EH (cell line): ENCODE measurements at regions not wholly inside any gene's neighbourhood (a gene's known extent, or its start where the extent isn't known, plus 50 kb on each side); places are given as distances from the start of the nearest gene placed in this dataset.
A peak's percentile ranks its signal among the peaks of the same experiment; 100 is the strongest.

Source experiments
- DNase-seq: peaks from one replicate; pipeline ENCODE4 v3.0.0-alpha.2; 2015; ENCODE audit warnings: low read depth

DNA sequence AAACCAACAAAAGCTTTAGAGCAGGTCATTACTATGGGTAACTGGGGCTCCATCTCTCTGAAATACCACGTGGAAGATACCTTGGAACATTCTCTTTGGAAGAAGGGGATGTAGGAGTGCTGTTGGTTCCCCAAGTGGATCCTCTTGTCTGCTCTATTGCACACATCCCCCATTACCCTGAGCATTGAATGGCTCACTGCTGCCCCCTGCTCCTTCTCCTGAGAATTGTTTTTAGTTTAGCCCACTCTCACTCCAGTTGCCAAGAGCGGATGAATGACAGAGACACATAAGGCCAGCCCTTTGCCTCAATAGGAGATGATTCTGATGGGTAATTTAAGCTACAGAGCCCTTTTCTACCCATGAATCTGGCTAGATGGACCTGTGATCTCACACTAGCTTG lies 135.6 kb upstream of the SUCLG2 start:
- DNase-seq: peak; percentile 67

- DNase-seq: no peak
Measured at GRCh38 chr3:67788396-67788795, 134.0 kb upstream of the SUCLG2 start.

- DNase-seq: peak; percentile 28
Measured at GRCh38 chr3:67783281-67784250, 129.2 kb upstream of the SUCLG2 start.

GRCh38 chr3:67781871-67782270 lies 127.5 kb upstream of the SUCLG2 start:
- no peak for DNase-seq

DNA sequence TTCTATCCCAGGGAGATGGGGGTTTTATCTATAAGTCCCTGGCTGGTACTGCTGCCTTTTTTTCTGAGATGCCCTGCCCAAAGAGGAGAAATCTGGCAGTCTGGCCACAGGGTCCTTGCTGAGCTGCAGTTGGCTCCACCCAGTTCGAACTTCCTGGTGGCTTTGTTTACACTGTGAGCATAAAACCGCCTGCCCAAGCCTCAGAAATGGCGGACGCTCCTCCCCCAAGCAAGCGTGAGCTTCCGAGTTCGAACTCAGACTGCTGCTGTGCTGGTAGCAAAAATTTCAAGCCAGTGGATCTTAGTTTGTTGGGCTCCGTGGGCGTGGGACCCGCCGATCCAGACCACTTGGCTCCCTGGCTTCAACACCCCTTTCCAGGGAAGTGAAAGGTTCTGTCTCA lies 126.8 kb upstream of the SUCLG2 start:
- DNase-seq: no peak

DNA sequence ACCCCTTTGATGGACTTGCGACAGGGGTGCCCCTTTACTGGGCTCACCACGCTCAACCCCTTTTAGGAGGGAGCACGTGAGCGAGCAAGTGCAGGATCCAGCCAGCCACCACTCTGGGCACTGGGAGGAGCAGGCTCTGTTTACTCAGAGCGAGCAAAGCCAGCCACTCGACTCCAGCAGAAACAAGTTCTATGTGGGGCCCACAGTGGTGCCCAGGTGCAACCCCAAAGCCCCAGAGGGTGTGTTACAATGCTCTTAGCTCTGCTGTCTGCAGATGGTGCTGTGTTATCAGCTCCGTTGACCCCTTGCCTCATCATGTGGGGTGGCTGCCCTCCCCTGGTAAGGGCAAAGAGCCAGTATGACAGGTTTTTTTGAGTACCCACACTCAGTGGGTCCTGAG lies 120.3 kb upstream of the SUCLG2 start:
- DNase-seq: no peak

- DNase-seq: peak; percentile 19
Measured at GRCh38 chr3:67765575-67765974, 111.2 kb upstream of the SUCLG2 start.

GRCh38 chr3:67745296-67745695 lies 90.9 kb upstream of the SUCLG2 start:
- no peak for DNase-seq

DNA sequence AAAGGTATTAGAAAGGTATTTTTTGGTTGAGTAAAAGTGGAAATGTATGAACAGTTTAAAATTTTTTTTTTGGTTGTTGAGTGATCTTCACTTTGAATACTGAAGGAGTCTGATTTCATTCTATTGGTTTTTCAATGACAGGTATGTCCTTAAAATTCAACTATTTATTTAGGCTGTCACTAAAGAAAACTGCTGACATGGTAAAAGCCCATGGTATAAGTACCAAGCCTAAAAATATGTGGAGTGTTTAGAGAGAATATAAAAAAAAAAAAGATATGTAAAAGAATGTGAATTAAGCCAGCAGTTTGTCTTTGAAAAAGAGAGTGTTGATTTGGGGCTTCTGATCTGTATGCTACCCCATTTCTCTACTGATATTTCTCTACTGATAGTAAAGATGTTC lies 90.3 kb upstream of the SUCLG2 start:
- no peak for DNase-seq

GRCh38 chr3:67739851-67740250 lies 85.4 kb upstream of the SUCLG2 start:
- peak; percentile 19 for DNase-seq

- no peak for DNase-seq
Measured at GRCh38 chr3:67737906-67738865, 83.8 kb upstream of the SUCLG2 start.

DNA sequence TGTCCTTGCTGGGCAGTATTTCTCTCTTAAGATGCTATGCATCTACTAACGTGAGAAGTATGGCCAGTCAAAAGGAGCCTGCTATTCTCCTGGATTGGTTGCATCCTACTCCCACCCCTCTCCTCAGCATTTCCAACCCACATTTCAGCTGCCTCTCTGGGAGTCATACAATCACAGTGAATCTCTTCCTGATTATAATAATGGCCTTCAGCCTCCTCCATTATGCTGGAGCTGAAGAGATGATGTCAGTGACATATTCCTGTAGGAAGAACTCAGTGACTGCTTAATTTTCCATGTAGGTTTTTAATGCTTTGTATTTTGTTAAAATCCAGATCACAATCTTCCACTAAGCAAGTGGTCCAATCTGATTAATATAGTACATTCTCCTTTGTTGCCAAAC lies 82.7 kb upstream of the SUCLG2 start:
- no peak for DNase-seq

GRCh38 chr3:67733269-67733950 lies 79.0 kb upstream of the SUCLG2 start:
- no peak for DNase-seq

GRCh38 chr3:67724434-67724833 lies 70.0 kb upstream of the SUCLG2 start:
- no peak for DNase-seq

DNA sequence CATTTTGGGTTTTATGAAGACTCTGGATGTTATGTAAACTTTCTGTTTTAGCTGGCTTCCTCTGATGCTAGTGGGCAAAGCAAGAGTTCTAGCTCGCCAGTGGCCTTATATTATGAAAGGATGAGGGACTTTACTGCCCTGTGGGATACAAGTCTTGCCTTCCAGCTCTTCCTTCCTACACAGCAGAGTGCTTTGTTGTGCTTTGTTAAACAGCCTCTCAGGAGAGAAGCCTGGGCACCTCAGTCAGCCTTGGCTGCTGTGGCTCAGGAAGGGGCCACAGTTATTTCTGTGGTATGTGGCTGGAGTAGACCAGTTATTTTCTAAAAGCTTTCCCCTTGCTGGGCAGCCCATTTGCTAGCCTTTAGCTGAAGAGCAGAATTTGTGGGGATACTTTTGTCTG lies 69.5 kb upstream of the SUCLG2 start:
- DNase-seq: no peak

DNA sequence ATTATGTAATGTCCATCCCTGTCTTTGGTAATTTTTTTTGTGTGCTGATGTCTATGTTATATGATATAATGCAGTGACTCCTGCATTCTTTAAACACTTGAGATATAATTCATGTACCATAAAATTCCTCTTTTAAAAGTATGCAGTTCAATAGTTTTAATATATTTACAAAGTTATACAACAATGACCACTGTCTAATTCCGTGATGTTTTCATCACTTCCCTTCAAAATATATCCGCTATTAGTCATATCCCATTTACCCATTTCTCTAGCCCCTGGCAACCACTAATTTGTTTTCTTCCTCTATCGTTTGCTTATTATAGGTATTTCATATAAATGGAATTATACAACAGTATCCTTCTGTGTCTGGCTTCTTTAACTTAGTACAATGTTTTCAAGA lies 64.9 kb upstream of the SUCLG2 start:
- DNase-seq: peak; percentile 78

- no peak for DNase-seq
Measured at GRCh38 chr3:67715971-67716370, 61.6 kb upstream of the SUCLG2 start.

GRCh38 chr3:67713764-67714469 lies 59.5 kb upstream of the SUCLG2 start:
- DNase-seq: no peak

GRCh38 chr3:67712259-67712658 lies 57.8 kb upstream of the SUCLG2 start:
- no peak for DNase-seq

DNA sequence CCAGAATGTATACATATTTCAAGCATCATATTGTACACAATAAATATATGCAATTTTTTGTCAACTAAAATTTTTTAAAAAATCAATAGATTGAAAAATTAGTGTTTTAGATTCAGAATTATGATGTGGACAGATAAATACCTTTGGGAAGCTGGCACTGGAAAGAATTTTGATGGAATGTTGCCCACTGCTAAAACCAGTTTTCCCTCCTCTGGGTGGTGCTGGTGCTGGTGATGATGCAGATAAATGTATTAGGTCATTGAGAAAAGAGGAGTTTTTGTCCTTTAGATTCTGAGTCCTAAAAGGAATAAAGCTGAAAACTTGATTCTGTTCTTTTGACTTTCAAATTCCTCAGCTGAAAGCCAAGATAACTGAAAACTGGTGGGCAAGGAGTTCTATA lies 56.0 kb upstream of the SUCLG2 start:
- DNase-seq: no peak

- peak; percentile 29 for DNase-seq
Measured at GRCh38 chr3:67706934-67707333, 52.5 kb upstream of the SUCLG2 start.

DNA sequence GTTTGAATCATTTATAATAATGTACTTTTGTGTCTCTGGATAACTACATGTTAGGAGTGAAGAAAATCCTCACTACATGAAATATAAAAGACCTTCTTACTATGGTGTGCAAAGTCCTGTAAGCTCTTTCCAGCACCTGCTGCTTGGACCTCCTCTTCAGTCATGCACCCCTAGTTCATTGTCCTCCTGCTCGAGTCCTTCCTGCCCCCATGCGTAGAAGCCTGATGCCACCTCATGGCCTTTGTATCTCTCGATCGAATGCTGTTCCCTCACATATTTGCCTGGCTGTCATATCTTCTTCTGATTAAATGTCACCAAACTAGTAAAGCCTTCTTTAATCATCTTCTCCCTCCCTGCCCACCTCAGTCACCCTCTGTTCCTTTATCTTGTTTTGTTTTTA lies 49.9 kb upstream of the SUCLG2 start:
- DNase-seq: no peak
